ENCODE measurements at regions not wholly inside any gene's neighbourhood (a gene's known extent, or its start where the extent isn't known, plus 50 kb on each side); places are given as distances from the start of the nearest gene placed in this dataset.

DNA sequence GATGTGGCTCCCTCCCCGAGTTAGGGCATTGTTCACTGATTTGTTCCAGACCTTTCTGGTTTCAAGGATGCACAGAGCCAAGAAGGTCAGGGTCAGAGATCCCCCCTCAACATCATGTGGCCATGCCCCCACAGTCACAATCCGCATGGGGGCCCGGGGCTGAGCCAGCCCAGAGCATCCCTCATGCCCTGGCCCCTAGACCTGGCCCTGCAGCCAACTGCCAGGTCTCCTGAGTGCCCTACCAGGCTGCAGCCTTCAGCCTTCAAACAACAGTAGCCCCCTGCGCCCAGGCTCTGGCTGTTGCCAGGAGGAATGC lies 142.4 kb downstream of the CRYBB2 start:
- Histone ChIP-seq H3K4me2 (ENCODE audit: insufficient read depth in 1 of 2, low read depth in 2 of 2, low read length in 2 of 2) (no peak overlapping the region), H2BK120ac (replicated peaks; ENCODE audit: low read depth, low read length) (no peak overlapping the region), H2AFZ (ENCODE audit: low read length) (no peak overlapping the region), H3K9me3 (ENCODE audit: insufficient read depth in 2 of 2, low read depth in 1 of 2, low read length in 1 of 2) (no peaks in the 10 kb centered on the region), H3K18ac (ENCODE audit: extremely low read depth, low read length) (no peak overlapping the region), H3K56ac (replicated peaks; ENCODE audit: insufficient read length, low read depth, low read length) (no peak overlapping the region), H3K23me2 (ENCODE audit: low read depth, low read length) (no peaks in the 10 kb centered on the region), H3K36me3 (ENCODE audit: control insufficient read depth in 2 of 4, insufficient read depth in 4 of 4, low read length in 3 of 4) (peaks cover 0 to 6% (median 3%) of the 10 kb centered on the region in 4 experiments; a peak in 3 of 8 replicates), H3K4me3 (ENCODE audit: extremely low read depth in 1 of 4, insufficient read depth in 2 of 4, low read depth in 3 of 4, low read length in 4 of 4) (no peak overlapping the region), H3K27ac (ENCODE audit: low read depth, low read length) (no peak overlapping the region), H2BK20ac (ENCODE audit: low read length) (no peak overlapping the region), H4K8ac (ENCODE audit: extremely low read depth, insufficient read depth, low read length) (no peak overlapping the region; the same call in 1 of the 2 replicates), H3K4me1 (replicated peaks in 1 of 4; ENCODE audit: control insufficient read depth in 3 of 4, insufficient read depth in 4 of 4, low read length in 3 of 4) (no peaks in the 10 kb centered on the region), H2BK15ac (ENCODE audit: low read length) (no peak overlapping the region), H3K9ac (replicated peaks in 1 of 4; ENCODE audit: extremely low read depth in 1 of 4, low read depth in 3 of 4, low read length in 3 of 4) (no peak overlapping the region), H4K20me1 (replicated peaks in 1 of 2; ENCODE audit: control insufficient read depth in 1 of 2, insufficient read depth in 2 of 2, low read length in 2 of 2) (peaks cover 2 to 15% of the 10 kb centered on the region in 2 experiments), H3K27me3 (replicated peaks in 1 of 4; ENCODE audit: control insufficient read depth in 3 of 4, extremely low read depth in 1 of 4, insufficient read depth in 3 of 4, low read length in 3 of 4) (no peaks in the 10 kb centered on the region), H3K4ac (replicated peaks; ENCODE audit: insufficient read length, low read depth, low read length) (no peak overlapping the region), H3K79me2 (ENCODE audit: control insufficient read depth in 1 of 2, insufficient read depth in 2 of 2, low read length in 2 of 2) (no peaks in the 10 kb centered on the region; a peak in 1 of 4 replicates), H4K5ac (ENCODE audit: insufficient read length, low read depth, low read length) (no peak overlapping the region), H4K91ac (replicated peaks; ENCODE audit: insufficient read length, low read length) (no peak overlapping the region), H2AK5ac (ENCODE audit: low read depth, low read length) (no peak overlapping the region), H3K23ac (ENCODE audit: insufficient read length) (no peak overlapping the region), H3K79me1 (ENCODE audit: low read depth, low read length) (peaks cover 9% of the 10 kb centered on the region), H2BK12ac (ENCODE audit: low read depth, low read length) (no peak overlapping the region), H2BK5ac (ENCODE audit: low read depth, low read length) (no peak overlapping the region), H3K14ac (ENCODE audit: insufficient read length) (no peak overlapping the region)
- ChIA-PET CTCF (ENCODE audit: partially characterized antibody) (interaction anchor here (0.6 to 3.0 kb wide), 17 partner anchors 8 to 180 kb away, joined by 3 to 13 read pairs (median 6); no protein-coding TSS in a partner anchor), POLR2A (ENCODE audit: partially characterized antibody) (interaction anchor here (1.5 to 1.6 kb wide), 2 partner anchors 13 to 58 kb away, joined by 3 to 4 read pairs; no protein-coding TSS in a partner anchor)
- DNase-seq (ENCODE audit: low read depth in 1 of 2, low spot score in 2 of 2) = no peak
- WGBS, 2 experiments (ENCODE audit: extremely low coverage in 1 of 2, insufficient coverage in 1 of 2, insufficient read length in 1 of 2, insufficient replicate concordance in 2 of 2, low coverage in 1 of 2, low lambda C conversion rate in 2 of 2, missing lambda C conversion rate in 1 of 2) = 74% methylated on average over 4 of the region's 4 CpGs; no CpG with 5 or more reads in 1 of the 2 experiments
- no peak for FAIRE-seq
- TF ChIP-seq MAFK (IDR thresholded peaks at IDR 0.05; ENCODE audit: low read depth, low read length) = no peak
- no peak for TF ChIP-seq ZNF274 (IDR thresholded peaks at IDR 0.05; ENCODE audit: borderline replicate concordance, extremely low read depth, low read length)
- TF ChIP-seq HDAC2 (IDR thresholded peaks at IDR 0.05; ENCODE audit: borderline replicate concordance in 1 of 2, low read depth in 2 of 2, low read length in 2 of 2) = no peak
- no peak for TF ChIP-seq EGR1 (IDR thresholded peaks at IDR 0.05; ENCODE audit: borderline replicate concordance, low read depth, low read length)
- no peak for TF ChIP-seq CTBP2 (IDR thresholded peaks at IDR 0.05; ENCODE audit: borderline replicate concordance, insufficient read depth, insufficient read length, low read length)
- TF ChIP-seq TBP (IDR thresholded peaks at IDR 0.05; ENCODE audit: low read depth, low read length) = no peak
- TF ChIP-seq, protein P1, sequence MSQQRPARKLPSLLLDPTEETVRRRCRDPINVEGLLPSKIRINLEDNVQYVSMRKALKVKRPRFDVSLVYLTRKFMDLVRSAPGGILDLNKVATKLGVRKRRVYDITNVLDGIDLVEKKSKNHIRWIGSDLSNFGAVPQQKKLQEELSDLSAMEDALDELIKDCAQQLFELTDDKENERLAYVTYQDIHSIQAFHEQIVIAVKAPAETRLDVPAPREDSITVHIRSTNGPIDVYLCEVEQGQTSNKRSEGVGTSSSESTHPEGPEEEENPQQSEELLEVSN (IDR thresholded peaks at IDR 0.05) = no peak
- no peak for TF ChIP-seq BCL11A (IDR thresholded peaks at IDR 0.05; ENCODE audit: low read depth in 2 of 2, low read length in 2 of 2)
- TF ChIP-seq, protein P2, sequence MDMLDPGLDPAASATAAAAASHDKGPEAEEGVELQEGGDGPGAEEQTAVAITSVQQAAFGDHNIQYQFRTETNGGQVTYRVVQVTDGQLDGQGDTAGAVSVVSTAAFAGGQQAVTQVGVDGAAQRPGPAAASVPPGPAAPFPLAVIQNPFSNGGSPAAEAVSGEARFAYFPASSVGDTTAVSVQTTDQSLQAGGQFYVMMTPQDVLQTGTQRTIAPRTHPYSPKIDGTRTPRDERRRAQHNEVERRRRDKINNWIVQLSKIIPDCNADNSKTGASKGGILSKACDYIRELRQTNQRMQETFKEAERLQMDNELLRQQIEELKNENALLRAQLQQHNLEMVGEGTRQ (IDR thresholded peaks at IDR 0.05; ENCODE audit: low read length) = no peak
- TF ChIP-seq KDM5A (IDR thresholded peaks at IDR 0.05; ENCODE audit: low read length) = no peak
- no peak for TF ChIP-seq RAD21 (IDR thresholded peaks at IDR 0.05 in 1 of 2, conservative IDR thresholded peaks at IDR 0.05 in 1 of 2; ENCODE audit: low read depth in 2 of 2, low read length in 2 of 2)
- no peak for TF ChIP-seq NANOG (IDR thresholded peaks at IDR 0.05; ENCODE audit: insufficient read depth, low read depth, low read length, poor library complexity, severe bottlenecking)

Measured in H1 (cell line).